HL-60 (cell line): ENCODE measurements at regions not wholly inside any gene's neighbourhood (a gene's known extent, or its start where the extent isn't known, plus 50 kb on each side); places are given as distances from the start of the nearest gene placed in this dataset.

ENCODE experiments used
- DNase-seq, 2 experiments: peaks; one replicate each; pipeline ENCODE4 v3.0.0-alpha.2; 2010 to 2020; ENCODE audit warnings: low read depth in 1 of 2, low spot score in 1 of 2
- H3K27ac ChIP-seq: fragments of 250-450 bp; sonication (Bioruptor Pico); replicated peaks from 2 replicates; pipeline ENCODE4 v1.5.1; 2020; ENCODE audit warnings: mild to moderate bottlenecking, moderate library complexity
- H3K27me3 ChIP-seq: fragments of 250-450 bp; sonication (Bioruptor Pico); 2 replicates; pipeline ENCODE4 v1.5.1; 2021; ENCODE audit warnings: mild to moderate bottlenecking, moderate library complexity; ENCODE audit not compliant: insufficient read depth, poor library complexity, severe bottlenecking
- H3K4me3 ChIP-seq: replicated peaks from 2 replicates; pipeline ENCODE4 v1.5.1; 2011; ENCODE audit warnings: mild to moderate bottlenecking, control low read depth, low read length; ENCODE audit not compliant: insufficient read depth
- GABPA ChIP-seq: IDR thresholded peaks from 2 replicates; pipeline ENCODE4 v1.6.1; 2012; ENCODE audit warnings: low read depth
- POLR2AphosphoS5 ChIP-seq: IDR thresholded peaks from 2 replicates; pipeline ENCODE4 v1.6.1; 2012; ENCODE audit warnings: low read depth
- SPI1 ChIP-seq: IDR thresholded peaks from 2 replicates; pipeline ENCODE4 v1.6.1; 2012; ENCODE audit warnings: low read depth, mild to moderate bottlenecking, borderline replicate concordance
- TF ChIP-seq, protein P1 (sequence below): IDR thresholded peaks from 2 replicates; pipeline ENCODE4 v1.6.1; 2012; ENCODE audit warnings: low read depth; ENCODE audit not compliant: insufficient replicate concordance
- TF ChIP-seq, protein P2 (sequence below): IDR thresholded peaks from one replicate; pipeline ENCODE4 v1.5.1; 2011; ENCODE audit warnings: low read length, control low read depth, inconsistent platforms; ENCODE audit not compliant: insufficient read depth

DNA sequence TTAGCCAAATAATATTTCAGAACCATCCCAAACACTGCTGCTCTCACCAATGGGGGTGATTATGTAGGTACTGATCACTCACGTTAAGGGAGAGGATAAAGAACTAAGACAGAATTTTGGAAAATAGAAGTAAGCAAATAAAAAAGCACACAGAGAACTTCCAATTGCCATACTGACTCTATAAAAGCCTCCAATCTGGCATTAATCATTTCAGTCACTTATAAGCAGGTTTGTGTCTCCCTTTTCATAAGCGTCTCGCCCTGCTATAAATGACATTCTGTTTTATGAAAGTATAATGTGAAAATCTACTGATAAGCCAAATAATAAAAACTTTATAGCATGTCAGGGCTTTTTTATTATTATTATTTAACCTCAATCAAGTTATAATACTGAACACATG is 435.2 kb downstream of the ETNK1 start:
- no peak for DNase-seq
- Histone ChIP-seq H3K27ac (no peak overlapping the region), H3K4me3 (no peak overlapping the region), H3K27me3 (no peaks in the 10 kb centered on the region)
- no peak for TF ChIP-seq SPI1
- TF ChIP-seq, protein P1, sequence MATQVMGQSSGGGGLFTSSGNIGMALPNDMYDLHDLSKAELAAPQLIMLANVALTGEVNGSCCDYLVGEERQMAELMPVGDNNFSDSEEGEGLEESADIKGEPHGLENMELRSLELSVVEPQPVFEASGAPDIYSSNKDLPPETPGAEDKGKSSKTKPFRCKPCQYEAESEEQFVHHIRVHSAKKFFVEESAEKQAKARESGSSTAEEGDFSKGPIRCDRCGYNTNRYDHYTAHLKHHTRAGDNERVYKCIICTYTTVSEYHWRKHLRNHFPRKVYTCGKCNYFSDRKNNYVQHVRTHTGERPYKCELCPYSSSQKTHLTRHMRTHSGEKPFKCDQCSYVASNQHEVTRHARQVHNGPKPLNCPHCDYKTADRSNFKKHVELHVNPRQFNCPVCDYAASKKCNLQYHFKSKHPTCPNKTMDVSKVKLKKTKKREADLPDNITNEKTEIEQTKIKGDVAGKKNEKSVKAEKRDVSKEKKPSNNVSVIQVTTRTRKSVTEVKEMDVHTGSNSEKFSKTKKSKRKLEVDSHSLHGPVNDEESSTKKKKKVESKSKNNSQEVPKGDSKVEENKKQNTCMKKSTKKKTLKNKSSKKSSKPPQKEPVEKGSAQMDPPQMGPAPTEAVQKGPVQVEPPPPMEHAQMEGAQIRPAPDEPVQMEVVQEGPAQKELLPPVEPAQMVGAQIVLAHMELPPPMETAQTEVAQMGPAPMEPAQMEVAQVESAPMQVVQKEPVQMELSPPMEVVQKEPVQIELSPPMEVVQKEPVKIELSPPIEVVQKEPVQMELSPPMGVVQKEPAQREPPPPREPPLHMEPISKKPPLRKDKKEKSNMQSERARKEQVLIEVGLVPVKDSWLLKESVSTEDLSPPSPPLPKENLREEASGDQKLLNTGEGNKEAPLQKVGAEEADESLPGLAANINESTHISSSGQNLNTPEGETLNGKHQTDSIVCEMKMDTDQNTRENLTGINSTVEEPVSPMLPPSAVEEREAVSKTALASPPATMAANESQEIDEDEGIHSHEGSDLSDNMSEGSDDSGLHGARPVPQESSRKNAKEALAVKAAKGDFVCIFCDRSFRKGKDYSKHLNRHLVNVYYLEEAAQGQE, result no peak
- no peak for TF ChIP-seq GABPA
- TF ChIP-seq, protein P2, sequence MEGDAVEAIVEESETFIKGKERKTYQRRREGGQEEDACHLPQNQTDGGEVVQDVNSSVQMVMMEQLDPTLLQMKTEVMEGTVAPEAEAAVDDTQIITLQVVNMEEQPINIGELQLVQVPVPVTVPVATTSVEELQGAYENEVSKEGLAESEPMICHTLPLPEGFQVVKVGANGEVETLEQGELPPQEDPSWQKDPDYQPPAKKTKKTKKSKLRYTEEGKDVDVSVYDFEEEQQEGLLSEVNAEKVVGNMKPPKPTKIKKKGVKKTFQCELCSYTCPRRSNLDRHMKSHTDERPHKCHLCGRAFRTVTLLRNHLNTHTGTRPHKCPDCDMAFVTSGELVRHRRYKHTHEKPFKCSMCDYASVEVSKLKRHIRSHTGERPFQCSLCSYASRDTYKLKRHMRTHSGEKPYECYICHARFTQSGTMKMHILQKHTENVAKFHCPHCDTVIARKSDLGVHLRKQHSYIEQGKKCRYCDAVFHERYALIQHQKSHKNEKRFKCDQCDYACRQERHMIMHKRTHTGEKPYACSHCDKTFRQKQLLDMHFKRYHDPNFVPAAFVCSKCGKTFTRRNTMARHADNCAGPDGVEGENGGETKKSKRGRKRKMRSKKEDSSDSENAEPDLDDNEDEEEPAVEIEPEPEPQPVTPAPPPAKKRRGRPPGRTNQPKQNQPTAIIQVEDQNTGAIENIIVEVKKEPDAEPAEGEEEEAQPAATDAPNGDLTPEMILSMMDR, result no peak
- no peak for TF ChIP-seq POLR2AphosphoS5

DNA sequence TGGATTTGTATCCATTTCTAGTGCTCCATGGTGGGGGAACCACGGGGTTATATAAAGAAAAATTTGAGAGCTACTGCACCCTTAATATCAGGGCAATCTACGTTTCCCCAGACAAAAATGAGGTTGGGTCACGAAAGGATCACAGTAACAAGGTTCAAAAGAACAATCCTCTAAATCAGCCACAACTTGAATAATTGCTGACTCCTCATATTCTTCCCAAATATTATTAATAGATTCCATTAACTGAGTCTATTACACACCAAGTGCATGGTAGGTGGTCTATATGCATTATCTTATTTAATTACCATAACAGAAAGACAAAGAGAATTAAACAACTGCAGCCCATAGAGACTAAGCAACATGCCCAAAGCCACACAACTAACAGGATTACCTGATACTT is 438.2 kb downstream of the ETNK1 start:
- no peak for TF ChIP-seq SPI1
- TF ChIP-seq, protein P1, result no peak
- TF ChIP-seq, protein P2, result no peak
- no peak for TF ChIP-seq GABPA
- no peak for TF ChIP-seq POLR2AphosphoS5
- no peak overlapping the region for H3K4me3 ChIP-seq
- no peaks in the 10 kb centered on the region for H3K27me3 ChIP-seq
- no peak overlapping the region for H3K27ac ChIP-seq
- no peak for DNase-seq

DNA sequence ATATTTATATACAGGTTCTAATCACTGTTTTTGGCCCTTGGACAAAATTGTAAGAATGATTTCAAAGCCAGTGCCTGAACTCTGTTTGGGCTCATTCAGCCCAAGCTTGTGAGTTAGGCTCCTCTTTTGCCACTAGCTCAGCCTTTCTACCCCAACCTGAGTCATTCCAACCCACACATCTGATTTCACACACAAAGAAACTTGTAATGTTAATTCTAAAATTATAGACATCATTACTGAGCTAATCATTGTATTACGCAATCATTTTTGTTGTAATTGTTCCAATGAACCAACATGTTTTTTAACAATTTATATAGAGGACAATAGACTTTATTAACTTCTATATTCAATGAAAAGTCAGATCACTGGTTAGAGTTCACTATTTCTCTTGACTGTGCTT is 441.1 kb downstream of the ETNK1 start:
- no peak for DNase-seq
- H3K4me3 ChIP-seq, result no peak overlapping the region
- H3K27me3 ChIP-seq, result no peaks in the 10 kb centered on the region
- TF ChIP-seq SPI1 (no peak), POLR2AphosphoS5 (no peak)
- TF ChIP-seq, protein P2, result no peak
- TF ChIP-seq, protein P1, result no peak
- H3K27ac ChIP-seq, result no peak overlapping the region
